GM21360 (cell line): ENCODE measurements at regions not wholly inside any gene's neighbourhood (a gene's known extent, or its start where the extent isn't known, plus 50 kb on each side); places are given as distances from the start of the nearest gene placed in this dataset.
"Not testable (repeated sequence)": the region's sequence is repeated elsewhere in the genome, so short reads cannot be mapped to it uniquely, and the experiment has no call there.

Source experiments
- ATAC-seq: cut with Tn5 transposase; IDR thresholded peaks from one replicate; pipeline ENCODE4 v1.9.1; 2021; ENCODE audit warnings: mild to moderate bottlenecking, moderate library complexity; ENCODE audit not compliant: unreplicated experiment

DNA sequence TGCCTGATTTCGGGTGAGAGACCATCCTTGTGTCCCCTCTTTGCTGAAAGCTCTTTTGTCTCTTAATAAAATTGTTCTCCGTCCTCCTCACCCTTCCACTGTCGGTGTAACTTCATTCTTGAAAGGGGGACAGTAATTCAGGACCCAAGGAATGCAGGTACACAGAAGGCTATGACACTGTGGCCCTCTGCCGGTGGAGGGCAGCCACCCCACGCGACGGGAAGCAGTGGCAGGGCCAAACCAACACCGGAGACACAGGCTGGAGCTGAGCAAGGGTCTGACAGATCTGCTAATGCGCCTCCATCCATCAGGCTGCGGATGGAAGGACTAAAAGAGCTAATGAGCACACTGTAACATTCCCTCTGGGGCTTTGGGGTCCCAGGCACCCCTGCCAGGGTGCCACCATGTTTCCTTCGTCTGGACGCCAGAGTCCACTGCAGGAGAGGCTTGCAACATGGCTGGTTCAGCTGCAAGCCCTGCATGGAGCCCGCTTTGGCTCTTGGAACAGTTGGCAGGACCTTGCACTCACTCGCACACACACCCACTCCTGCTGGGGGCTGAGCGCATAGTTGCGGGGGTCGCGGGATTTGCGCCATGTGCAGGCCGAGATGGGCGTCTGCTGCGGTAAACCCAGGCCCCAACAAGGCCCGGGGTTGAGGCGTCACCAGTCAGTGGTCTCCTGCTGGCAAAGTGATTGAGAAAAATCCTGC is 544.1 kb upstream of the CDH7 start:
- ATAC-seq, result no peak

DNA sequence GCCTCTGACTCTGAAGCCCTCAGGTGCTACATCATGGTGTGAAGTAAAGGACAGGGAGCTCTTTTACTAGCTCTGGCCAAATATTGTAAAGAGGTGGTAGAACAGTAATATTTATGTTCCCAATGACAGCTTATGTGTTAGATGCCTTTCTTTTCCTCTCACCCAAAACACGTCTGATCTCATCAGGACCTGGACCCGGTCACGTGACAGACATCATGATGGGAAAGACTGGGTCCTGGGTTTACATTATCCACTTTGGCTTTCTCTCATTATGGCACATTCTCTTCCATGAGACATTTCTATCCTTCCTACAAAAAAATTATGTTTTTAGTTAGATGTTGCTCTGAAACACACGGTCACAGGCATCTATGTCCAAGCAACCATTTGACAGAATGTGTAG is 548.7 kb upstream of the CDH7 start:
- no peak for ATAC-seq

DNA sequence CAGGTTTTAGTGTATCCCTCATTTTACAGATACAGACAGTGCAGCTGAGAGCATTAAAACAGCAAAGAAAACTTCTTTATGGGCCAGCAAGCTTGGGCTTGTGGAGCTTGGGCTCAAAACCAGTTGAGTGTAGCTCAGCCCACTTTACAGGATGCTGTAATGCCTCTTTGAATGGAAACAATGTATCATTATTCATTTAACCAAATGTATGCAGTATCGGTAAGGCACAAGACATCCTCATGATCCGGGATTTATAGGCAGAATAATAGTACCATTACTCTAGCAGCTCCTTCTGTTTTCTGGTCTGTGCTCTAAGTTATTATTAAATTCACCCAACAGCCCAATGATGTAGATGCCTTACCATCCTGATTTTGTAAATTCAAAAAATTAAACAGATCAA is 575.1 kb upstream of the CDH7 start:
- no peak for ATAC-seq

DNA sequence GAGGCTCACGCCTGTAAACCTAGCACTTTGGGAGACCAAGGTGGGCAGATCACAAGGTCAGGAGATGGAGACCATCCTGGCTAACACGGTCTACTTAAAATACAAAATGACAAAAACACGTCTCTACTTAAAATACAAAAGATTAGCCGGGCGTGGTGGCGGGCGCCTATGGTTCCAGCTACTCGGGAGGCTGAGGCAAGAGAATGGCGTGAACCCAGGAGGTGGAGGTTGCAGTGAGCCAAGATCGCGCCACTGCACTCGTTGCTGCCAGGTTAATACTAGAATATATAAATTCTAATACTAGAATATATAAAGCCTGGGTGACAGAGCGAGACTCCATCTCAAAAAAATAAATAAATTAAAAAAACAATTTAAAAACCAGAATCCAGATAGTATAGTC is 588.7 kb upstream of the CDH7 start:
- ATAC-seq, result not testable (repeated sequence)

DNA sequence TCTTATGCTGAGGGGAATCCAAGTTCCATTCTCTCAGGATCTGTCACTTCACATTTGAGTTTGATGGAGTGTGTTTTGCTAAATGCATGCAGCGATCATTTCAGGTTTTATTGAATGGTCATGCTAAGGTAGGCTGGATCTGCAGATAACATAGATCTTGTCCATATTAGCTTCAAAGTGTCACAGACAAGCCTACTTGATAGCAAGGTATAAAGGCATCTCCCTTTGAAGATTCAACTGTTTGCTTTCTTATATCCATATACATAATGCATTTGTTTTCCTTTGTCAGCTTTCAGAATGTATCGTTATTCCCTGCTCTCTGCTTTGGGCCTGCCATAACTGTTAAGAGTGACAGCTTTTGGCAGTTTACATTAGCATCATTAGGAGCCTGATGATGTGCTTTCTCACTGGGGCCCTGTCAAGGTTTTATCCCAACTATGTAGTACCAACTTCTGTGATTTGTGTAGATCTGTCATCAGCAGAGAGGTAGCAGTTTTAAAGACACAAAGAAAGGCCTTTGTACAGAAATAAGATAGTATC is 604.3 kb upstream of the CDH7 start:
- no peak for ATAC-seq

DNA sequence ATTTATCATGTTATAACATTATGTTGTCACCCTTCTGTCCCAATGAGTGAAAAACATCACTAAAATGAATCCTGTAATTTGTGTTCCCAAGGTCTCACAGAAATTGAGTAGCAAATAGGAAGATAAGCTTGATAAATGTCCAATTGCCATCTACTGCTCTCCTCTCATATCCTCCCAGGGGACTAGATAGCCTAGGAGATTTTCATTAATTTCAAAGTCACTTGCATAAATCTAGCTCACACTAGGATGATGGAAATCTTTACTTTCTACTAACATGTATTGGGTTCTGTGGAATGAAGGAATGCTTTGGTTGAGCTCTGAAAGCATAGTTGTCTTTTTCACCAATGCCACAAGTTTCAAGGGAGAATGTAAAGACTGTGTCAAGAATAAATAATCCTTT is 605.5 kb upstream of the CDH7 start:
- no peak for ATAC-seq

DNA sequence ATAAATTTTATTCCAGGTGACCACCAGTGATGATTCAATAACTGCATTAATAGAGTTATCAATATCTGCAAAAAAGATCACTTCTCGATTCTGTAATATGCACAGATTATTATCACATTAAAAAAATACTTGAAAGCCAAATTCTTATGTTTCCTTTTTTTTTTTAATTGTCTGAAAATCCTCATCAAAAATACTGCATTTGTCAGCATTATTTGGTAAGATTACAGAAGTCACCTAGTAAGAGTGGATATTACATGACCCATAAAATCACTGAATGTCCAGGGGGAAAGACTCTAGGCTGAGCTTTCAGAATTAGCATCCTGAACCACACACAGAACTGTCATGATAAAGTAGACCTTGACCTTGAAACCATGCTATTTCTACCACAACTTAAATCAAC is 617.2 kb upstream of the CDH7 start:
- ATAC-seq, result no peak

DNA sequence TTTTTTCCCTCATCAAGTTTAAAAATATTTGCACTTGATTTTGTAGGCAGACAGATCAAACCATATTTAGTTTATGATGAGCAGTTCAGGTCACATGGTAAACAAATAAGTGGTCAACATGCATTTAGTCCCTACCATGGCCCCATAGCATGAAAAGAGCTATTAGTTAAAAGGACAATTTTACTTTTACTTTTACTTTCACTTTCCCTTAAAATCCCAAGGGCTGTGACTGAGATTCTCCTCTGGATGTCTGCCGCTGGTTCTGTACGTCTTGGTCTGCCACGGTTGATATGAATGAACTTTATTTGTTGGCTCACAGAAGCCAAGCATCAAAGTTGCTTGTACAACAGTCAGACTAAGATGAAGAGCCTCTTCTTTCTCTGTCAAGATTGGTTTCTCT is 626.2 kb upstream of the CDH7 start:
- no peak for ATAC-seq

DNA sequence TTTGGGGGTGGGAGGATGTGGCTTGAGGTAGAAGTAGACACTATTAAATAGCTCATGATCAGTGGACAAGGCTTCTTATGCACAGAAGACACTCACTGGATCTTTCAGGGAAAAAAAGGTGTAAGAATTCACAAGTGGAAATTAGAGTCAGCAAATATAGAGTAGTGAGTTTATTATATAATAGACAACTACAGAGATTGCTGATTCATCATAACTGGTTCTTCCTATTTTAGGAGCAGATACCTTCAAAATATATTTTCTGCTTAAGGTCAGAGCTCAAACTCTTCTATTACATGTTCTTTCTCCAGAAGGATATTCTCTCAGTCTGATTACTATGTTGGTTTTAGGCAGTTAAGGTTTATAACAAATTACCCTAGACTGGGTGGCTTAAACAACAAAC is 646.9 kb upstream of the CDH7 start:
- ATAC-seq, result no peak

DNA sequence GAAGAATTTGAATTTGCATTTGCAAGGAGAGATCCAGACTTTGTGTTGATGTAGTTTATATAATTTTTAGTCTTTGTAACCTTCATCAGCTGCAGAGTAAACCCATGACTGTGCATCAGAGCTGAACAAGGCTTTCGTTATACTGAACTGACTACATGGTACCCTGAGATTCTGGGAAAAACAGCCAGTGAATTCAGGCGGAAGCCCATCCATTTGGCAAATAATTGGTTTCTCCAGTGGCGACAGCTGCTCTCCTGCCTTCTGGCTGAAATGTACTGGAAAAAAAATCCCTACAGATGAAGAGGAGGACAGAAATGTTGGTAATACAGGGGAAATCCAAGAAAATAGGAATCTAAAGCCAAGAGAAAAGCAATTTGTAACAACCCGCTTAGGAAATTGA is 657.5 kb upstream of the CDH7 start:
- no peak for ATAC-seq

DNA sequence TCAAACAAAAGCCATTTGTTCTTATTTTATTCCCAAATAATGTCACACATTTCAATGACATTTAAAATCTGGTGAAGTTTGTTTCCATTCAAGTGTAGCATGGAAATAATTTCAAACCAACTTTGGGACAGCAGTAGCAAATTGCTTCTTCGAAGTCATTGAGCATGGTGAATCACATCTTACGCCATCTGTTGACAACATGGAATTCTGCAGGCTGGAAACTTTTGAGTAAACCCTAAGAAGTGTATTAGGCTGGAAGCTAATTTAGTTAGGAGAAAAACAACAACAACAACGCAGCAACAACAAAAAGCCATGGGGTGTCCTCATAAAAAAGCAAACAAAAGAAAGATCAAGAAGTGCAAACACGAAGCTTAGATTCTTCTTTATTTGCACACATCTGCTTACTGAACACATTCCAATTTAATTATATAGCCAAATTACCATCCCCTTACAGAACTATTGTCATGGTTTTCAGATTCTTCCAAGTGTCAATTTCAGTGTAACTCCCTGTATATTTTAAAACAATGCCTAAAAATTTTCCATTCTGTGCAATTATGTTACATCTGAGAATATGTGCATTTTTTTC is 659.0 kb upstream of the CDH7 start:
- no peak for ATAC-seq

DNA sequence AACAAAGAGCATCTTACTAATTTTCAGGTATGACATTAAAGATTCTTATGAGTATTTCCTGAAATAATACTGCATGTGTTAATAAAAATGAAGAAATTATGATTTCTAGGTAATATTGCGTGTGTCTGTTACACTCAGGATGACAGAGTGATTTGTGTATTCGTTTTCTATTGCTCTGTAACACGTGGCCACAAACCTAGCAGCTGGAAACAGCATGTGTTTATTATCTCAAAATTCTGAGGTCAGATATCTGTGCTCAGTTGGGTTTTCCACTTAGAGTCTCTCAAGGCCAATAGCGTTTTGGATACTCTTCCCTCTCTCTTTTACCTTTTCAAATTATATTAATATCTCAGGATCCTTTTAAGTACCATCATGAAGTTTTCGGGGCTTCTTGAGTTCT is 667.9 kb upstream of the CDH7 start:
- no peak for ATAC-seq

DNA sequence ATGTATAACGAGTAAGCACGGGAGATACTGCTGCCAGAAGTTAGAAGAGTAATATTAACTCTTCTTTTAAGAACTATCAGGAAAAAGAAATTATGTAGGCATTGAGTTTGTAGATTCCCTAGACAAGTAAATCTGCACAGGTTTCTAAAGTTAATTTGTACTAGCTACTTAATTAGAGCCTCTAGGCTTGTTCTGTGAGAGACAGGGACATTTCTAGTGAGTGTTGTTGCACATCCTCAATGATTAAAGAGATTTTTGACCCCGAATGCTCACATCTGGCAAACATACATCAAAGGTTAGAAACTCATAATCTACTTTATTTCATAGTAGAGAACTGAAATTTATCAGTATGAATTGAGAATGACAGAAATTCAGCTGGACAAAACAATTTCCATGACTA is 669.0 kb upstream of the CDH7 start:
- no peak for ATAC-seq

DNA sequence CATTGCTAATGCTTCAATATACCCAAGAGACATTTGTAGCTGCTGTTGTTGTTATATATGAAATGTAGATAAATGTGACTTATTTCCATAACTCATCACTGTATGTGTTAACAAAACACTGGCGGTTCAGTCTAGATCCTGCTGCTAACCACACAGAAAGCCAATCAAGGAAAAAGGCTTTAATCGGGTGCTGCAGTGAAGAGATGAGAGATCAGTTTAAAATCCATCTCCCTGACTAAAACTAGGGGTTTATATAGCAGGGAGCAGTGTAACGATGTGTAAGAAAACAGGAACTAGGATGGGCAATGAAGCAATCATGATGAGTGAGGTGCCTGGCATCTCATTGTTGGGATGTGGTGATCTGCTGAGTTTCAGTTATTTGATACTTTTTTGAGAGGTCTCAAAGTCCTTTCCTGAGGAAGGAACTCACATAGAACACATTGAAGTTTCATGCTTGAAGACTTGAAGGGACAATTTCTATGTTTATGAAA is 677.7 kb upstream of the CDH7 start:
- ATAC-seq, result no peak

DNA sequence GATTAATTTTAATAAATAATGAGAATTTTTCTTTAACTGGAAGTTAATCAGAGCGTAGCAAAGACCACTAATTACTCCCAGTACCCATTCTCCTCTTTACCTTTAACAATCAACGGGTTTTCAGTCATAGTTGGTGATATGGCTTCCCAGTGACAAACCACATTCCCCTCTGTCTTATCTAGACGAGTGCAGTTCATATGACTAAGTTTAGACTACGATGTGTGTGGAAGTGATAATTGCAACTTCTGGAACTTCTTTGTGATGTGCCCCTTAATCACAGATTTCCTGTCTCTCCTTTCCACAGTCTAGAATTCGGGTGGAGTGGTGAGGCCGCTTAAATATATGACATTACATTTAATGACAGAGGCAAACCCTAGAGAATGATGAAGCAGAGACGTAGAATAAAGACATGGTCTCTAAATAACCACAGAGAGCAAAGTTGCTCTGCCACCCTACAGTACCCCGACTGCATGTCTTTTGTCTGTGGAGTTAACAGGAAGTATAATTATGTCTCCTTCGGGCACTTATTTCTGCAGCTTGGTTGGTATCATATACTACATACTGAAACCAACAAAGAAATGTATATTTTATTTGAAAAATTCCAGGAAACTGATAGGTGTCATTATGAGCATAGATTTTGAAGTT is 693.3 kb upstream of the CDH7 start:
- ATAC-seq, result no peak

DNA sequence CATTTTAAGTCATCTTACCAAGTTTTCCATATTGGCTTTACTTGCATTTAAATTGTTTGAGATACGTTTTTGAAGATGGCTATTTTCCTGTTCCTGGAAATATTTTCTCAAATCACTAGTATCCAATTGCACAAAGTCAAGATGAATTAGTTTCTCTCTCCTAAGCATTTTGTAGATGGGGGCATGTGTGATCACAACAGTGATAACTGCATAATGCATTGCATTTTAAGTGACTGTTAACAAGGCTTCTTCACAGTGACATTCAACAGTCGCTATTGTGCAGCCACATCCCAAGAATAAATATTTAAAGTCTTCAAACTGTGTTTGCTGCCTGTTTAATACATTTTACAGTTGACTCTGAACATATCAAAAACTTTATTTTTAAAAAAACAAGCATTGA is 694.2 kb upstream of the CDH7 start:
- ATAC-seq, result no peak

DNA sequence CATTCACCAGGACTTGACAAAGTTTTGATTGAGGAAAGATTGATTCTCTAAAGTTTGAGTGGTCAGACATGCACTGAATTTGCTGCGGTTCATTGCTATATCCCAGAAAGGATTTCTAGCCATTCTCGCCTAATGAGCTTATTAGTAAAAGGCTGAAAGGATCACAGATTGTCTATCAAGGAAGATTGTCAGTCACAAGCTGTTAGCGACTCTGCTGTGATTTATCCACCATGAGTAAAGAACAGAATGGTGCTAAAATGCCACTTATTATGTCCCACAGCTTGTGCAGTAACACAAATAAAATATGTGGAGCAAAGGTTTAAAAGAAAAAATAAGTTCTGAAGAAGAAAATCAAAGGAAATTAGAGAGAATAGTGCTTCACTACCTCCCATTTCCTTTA is 701.2 kb upstream of the CDH7 start:
- no peak for ATAC-seq

DNA sequence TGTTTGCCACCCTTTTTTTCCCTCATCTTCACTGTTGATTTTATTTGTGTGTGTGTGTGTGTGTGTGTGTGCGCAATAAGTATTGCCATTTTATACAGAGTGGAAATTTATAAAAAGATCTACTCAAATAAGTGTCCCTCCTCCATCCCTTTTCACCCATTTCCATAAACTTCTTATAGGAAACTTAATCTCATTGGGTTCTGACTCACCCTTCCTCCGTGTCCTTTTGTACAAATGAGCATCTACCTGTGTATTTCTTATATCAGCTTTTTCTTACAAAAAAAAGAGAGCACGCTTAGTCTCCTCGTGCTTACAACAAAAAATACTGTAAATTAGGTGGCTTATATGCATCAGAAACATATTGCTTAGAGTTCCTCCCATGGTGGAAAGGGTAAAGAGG is 711.2 kb upstream of the CDH7 start:
- ATAC-seq, result no peak

DNA sequence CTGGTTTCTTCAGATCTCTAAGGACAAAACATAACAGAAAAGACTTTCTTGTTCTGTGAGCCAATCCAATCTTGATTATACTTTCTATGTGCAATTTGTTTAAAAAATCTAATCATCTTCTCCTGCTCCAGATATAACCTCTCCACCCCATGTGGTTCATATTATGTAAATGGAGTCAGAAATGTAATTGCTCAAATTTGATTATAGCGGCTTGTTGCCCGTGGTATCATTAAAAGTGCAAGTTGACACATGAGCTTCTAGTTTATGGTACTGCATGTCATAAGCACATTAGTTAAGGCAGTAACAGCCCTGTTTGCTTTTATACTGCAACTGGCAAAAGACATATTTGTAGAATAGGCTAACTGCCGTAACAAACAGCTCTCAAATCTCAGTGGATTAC is 715.1 kb upstream of the CDH7 start:
- no peak for ATAC-seq

DNA sequence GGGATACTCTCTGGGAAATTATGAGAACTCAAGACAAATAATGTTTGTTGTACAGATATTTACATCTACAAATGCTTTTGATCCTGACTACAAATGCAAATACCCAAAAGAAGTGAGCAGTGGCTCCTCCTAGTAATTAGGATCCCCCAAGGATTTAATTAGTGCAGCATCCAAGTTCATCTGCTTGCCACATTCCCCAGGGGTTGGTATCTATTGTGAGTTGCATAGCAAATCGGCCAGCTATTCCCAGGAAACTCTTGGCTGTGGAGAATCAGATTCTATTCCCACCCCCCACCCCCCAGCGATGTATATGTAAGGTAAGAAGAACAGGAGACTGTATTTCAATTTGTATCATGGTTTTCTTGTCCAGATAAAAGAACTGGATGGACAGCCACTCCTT is 725.1 kb upstream of the CDH7 start:
- ATAC-seq, result no peak

DNA sequence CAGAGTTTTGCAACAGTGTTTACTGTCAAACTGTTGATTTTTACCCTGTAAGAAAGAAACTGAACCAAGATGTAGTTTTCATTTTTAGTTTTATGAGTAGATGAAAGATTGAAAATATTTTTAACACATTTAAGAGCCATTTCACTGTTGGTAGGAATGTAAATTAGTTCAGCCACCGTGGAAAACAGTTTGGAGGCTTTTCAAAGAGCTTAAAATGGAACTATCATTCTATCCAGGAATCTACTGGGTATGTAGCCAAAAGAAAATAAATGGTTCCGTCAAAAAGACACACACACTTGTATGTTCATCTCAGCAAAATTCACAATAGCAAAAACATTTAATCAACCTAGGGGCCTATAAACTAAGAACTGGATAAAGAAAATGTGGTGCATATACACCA is 729.8 kb upstream of the CDH7 start:
- no peak for ATAC-seq

DNA sequence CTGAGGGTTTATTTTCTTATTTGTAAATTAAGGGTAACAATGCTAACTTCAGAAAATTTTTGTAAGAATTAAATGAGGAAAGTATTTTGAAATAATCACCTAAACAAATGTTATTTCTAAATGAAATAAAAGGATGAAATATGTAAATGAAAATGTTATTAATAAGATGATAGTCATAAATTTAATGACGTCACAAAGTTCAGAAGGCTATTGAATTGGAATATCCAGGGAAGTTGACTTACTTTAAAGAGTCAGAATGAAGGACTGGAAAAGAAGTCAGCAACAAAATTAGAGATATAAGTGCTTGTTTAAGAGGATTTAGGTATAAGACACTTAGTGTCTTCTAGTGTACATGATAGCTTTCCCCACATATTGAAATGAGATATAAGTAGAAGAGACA is 732.6 kb upstream of the CDH7 start:
- no peak for ATAC-seq
